ENCODE measurements at regions not wholly inside any gene's neighbourhood (a gene's known extent, or its start where the extent isn't known, plus 50 kb on each side); places are given as distances from the start of the nearest gene placed in this dataset.

GRCh38 chr6:67875877-67876383, 759.2 kb upstream of the ADGRB3 start:
- TF ChIP-seq MAX (IDR thresholded peaks at IDR 0.05) (no peak), CTCF (IDR thresholded peaks at IDR 0.05) (no peak), POLR2A (IDR thresholded peaks at IDR 0.05; ENCODE audit: low read length) (no peak), RAD21 (conservative IDR thresholded peaks at IDR 0.05 in 1 of 2, IDR thresholded peaks at IDR 0.05 in 1 of 2) (no peak), POLR2AphosphoS2 (conservative IDR thresholded peaks at IDR 0.05; ENCODE audit: low read length) (no peak), REST (IDR thresholded peaks at IDR 0.05) (no peak), RFX5 (IDR thresholded peaks at IDR 0.05) (no peak)

Data from A549 (cell line).